ENCODE measurements at regions not wholly inside any gene's neighbourhood (a gene's known extent, or its start where the extent isn't known, plus 50 kb on each side); places are given as distances from the start of the nearest gene placed in this dataset.

GRCh38 chr1:104392552-104392951, 642.9 kb downstream of the AMY1C start:
- Mint-ChIP-seq H3K9me3 (peaks cover 0 to 21% of the 10 kb centered on the region in 2 experiments; a peak in 2 of 5 replicates), H3K4me3 (no peak overlapping the region), H3K4me1 (no peaks in the 10 kb centered on the region), H3K36me3 (ENCODE audit: insufficient read depth in 1 of 3, low read depth in 3 of 3) (0 out of 7 replicates have a peak, but pooled peaks cover 0 to 2% (median 0%) of the 10 kb centered on the region in 3 experiments), H3K27me3 (ENCODE audit: low read depth) (no peaks in the 10 kb centered on the region), H3K27ac (no peak overlapping the region)
- no peak overlapping the region for H3K4me2 ChIP-seq (ENCODE audit: insufficient read depth, insufficient read length, low read length)
- no peaks in the 10 kb centered on the region for H3K23me2 ChIP-seq (ENCODE audit: insufficient read length, low read depth, low read length, poor library complexity, severe bottlenecking)
- H2AFZ ChIP-seq (ENCODE audit: low read length), result no peak overlapping the region
- no peak overlapping the region for H2BK15ac ChIP-seq (ENCODE audit: low read depth, low read length)
- H3K79me2 ChIP-seq (ENCODE audit: insufficient read depth, low read length), result no peaks in the 10 kb centered on the region
- no peak overlapping the region for H2BK120ac ChIP-seq (ENCODE audit: low read depth, low read length, poor library complexity, severe bottlenecking)
- H3K27me3 ChIP-seq (ENCODE audit: insufficient read depth, low read length), result no peaks in the 10 kb centered on the region
- no peak overlapping the region for H2BK20ac ChIP-seq (ENCODE audit: low read depth, low read length, poor library complexity, severe bottlenecking)
- no peaks in the 10 kb centered on the region for H4K20me1 ChIP-seq (ENCODE audit: control insufficient read depth, insufficient read depth, insufficient read length)
- TF ChIP-seq, protein P1, sequence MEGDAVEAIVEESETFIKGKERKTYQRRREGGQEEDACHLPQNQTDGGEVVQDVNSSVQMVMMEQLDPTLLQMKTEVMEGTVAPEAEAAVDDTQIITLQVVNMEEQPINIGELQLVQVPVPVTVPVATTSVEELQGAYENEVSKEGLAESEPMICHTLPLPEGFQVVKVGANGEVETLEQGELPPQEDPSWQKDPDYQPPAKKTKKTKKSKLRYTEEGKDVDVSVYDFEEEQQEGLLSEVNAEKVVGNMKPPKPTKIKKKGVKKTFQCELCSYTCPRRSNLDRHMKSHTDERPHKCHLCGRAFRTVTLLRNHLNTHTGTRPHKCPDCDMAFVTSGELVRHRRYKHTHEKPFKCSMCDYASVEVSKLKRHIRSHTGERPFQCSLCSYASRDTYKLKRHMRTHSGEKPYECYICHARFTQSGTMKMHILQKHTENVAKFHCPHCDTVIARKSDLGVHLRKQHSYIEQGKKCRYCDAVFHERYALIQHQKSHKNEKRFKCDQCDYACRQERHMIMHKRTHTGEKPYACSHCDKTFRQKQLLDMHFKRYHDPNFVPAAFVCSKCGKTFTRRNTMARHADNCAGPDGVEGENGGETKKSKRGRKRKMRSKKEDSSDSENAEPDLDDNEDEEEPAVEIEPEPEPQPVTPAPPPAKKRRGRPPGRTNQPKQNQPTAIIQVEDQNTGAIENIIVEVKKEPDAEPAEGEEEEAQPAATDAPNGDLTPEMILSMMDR (conservative IDR thresholded peaks at IDR 0.05), result no peak
- no peak overlapping the region for H3K4ac ChIP-seq (ENCODE audit: low read depth, low read length)
- no peak overlapping the region for H2AK5ac ChIP-seq (ENCODE audit: insufficient read length, low read length)
- no peak overlapping the region for H3K9ac ChIP-seq (ENCODE audit: extremely low read depth, insufficient read length, low read length)
- H3K79me1 ChIP-seq (ENCODE audit: insufficient read depth, low read depth, low read length, poor library complexity, severe bottlenecking), result no peaks in the 10 kb centered on the region
- DNase-seq, result no peak
- no peak overlapping the region for H2BK5ac ChIP-seq (ENCODE audit: insufficient read length, low read length)
- no peak overlapping the region for H4K8ac ChIP-seq (replicated peaks; ENCODE audit: insufficient read length, low read depth, low read length)
- H3K56ac ChIP-seq (ENCODE audit: insufficient read length, low read depth, low read length), result no peak overlapping the region
- H3K9me3 ChIP-seq (ENCODE audit: control insufficient read depth, low read depth, low read length), result no peaks in the 10 kb centered on the region
- no peak overlapping the region for H3K18ac ChIP-seq (ENCODE audit: insufficient read length, low read depth, low read length)
- no peak overlapping the region for H4K5ac ChIP-seq (ENCODE audit: insufficient read length, low read depth, low read length)
- H3K27ac ChIP-seq (ENCODE audit: insufficient read length, low read depth, low read length), result no peak overlapping the region
- H3K14ac ChIP-seq (ENCODE audit: insufficient read depth, low read length), result no peak overlapping the region
- H3T11ph ChIP-seq (ENCODE audit: low read length), result no peak overlapping the region
- H4K91ac ChIP-seq (ENCODE audit: insufficient read length, low read depth, low read length), result no peak overlapping the region
- no peak overlapping the region for H3K23ac ChIP-seq (ENCODE audit: insufficient read length, low read depth, low read length)
- no peak overlapping the region for H2BK12ac ChIP-seq (ENCODE audit: insufficient read length, low read depth, low read length)
- no peaks in the 10 kb centered on the region for H3K4me1 ChIP-seq (ENCODE audit: insufficient read depth, low read length)
- no CpG with 5 or more reads among the region's 1 CpG for WGBS (ENCODE audit: extremely low coverage, insufficient read length, low lambda C conversion rate)

Data from H9 (cell line).